HG03354 (cell line): ENCODE measurements at regions not wholly inside any gene's neighbourhood (a gene's known extent, or its start where the extent isn't known, plus 50 kb on each side); places are given as distances from the start of the nearest gene placed in this dataset.

Experiments
- ATAC-seq: cut with Tn5 transposase; IDR thresholded peaks from one replicate; pipeline ENCODE4 v1.9.1; 2021; ENCODE audit warnings: mild to moderate bottlenecking; ENCODE audit not compliant: unreplicated experiment, poor library complexity, severe bottlenecking

DNA sequence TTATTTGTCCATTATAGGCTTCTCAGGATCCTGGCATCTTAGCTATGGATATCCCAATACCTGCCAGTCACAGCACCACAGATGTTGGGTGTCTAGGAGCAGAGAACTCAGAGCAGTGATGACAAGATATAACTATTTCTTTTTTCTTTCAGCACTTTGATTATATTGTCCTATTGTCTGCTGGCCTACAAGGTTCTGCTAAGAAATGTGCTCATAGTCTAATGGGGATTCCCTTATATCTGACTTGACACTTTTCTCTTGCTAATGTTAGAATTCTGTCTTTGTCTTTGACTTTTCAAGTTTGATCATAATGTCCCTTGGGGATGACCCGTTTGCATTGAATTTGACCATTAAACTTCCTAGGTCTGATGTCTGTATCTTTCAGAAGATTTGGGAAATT lies 270.4 kb downstream of the OGFRL1 start:
- no peak for ATAC-seq

DNA sequence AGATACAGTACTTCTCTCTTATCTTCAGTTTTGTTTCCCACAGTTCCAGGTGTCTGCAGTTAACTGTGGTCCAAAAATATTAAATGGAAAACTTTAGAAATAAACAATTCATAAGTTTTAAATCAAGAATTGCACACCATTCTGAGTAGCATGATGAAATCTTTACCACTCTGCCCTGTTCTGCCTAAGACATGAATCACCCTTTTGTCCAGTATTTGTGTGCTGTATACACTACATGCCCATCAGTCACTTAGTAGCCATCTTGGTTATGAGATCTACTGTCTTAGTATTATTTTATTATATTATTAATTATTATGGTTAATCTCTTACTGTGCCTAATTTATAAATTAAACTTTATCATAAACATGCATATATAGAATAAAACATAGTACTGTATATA lies 279.0 kb downstream of the OGFRL1 start:
- no peak for ATAC-seq

DNA sequence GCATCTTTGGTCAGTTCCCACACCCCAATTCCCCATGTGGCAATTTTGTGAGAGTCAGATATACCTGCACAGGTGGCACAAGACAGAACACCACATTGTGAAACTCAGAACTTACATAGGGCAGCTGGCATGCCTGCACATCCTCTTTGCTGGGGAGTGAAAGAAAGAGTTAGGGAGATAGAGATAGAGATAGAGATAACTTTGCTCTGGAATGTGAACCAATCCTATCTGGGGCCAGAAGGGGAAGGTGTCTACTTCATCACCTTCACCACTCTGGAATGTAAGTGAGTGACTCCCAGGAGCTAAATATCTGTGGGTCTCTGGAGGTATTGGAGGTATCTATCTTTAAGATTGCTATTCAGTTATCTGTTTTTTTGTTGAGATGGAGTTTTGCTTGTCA lies 289.2 kb downstream of the OGFRL1 start:
- no peak for ATAC-seq

DNA sequence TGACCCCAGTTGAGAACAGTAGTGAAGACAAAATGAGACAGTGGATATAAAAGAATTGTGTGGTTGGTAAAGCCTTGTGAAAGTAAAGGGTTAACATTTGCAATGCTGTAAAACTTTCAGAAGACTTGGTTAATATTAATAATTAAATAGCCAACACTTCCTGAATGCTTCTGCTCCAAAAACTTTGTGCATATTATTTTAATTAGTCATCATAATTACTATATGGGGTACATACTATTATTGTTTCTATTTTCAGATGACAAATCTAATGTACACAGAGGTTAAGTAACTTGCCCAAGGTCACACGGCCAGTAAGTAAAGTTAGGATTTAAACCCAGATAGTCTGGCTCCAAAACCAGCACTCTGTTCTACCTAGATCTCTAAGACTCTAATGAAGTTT lies 291.3 kb downstream of the OGFRL1 start:
- no peak for ATAC-seq

DNA sequence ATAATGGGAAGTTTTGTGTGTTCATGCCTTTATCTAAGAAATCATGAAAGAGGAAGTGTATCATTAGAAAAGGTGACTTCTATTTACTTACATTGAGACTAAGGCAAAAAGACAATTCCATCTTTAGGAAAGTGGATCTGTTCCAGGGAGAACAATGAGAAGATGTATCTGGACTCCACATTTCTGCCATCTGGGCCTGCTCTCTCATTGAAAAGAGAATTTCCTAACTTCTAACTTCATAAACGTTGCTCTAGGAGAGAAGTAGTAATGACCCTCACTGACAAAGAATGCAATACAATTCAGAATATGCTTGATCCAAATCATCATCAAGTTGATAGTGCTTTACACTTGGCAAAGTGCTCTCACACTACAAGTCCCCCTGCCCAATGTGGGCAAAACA lies 294.2 kb downstream of the OGFRL1 start:
- no peak for ATAC-seq

DNA sequence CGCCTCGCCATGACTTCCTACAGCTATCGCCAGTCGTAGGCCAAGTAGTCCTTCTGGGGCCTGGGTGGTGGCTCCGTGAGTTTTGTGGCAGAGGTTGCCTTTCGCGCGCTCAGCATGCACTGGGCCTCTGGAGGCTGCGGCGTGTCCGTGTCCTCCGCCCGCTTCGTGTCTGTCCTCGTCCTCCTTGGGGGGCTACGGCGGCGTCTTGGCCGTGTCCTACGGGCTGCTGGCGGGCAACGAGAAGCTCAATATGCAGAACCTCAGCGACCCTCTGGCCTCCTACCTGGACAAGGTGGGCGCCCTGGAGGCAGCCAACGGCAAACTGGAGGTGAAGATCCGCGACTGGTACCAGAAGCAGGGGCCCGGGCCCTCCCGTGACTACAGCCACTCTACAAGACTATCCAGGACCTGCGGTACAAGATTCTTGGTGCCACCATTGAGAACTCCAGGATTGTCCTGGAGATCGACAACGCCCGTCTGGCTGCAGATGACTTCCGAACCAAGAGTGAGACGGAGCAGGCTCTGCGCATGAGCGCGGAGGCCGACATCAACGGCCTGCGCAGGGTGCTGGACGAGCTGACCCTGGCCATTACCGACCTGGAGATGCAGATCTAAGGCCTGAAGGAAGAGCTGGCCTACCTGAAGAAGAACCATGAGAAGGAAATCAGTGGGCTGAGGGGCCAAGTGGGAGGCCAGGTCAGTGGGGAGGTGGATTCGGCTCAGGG lies 296.3 kb downstream of the OGFRL1 start:
- no peak for ATAC-seq

DNA sequence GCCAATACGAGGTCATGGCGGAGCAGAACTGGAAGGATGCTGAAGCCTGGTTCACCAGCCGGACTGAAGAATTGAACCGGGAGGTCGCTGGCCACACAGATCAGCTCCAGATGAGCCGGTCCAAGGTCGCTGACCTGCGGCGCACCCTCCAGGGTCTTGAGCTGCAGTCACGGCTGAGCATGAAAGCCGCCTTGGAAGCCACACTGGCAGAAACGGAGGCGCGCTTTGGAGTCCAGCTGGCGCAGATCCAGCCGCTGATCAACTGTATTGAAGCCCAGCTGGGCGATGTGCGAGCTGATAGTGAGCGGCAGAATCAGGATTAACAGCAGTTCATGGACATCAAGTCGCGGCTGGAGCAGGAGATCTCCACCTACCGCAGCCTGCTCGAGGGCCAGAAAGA lies 296.9 kb downstream of the OGFRL1 start:
- ATAC-seq: no peak

DNA sequence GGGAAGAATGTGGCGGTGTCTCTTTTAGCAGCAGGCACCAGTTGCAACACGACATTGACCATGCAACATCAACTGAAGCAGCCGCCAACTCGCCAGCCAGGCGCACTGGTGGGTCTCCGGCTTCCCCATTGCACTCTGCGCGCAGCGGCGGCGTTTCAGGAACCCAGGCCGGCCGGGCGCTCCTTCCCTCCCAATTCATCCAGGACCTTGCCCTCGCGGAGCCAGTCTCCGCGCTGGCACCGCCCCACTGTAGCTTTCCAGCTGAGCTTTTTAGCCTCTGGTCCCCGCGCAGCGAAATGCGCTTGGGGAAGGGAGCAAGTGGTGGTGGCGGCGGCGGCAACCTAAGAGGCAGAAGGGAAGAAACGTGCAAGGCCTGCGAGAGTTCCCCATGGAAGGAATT lies 297.9 kb upstream of the RIMS1 start:
- ATAC-seq: no peak

DNA sequence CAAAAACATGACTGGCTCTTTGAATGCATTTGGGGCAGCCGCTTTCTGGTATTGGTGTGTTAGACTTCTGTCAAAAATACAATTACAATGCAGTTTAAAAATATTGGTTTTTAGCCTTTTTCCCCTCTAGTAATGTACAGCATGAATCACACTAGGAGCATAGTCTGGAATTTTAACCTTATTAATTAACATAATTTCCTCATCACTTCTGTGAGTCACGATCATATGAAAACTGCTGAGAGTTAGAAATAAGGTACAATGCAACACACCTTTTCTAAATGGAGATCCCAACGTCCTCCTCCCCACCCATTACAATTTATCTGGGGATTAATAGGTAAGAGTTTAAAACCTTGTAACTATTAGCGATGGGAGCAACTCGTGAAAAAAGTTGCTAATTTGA lies 297.1 kb upstream of the RIMS1 start:
- no peak for ATAC-seq

DNA sequence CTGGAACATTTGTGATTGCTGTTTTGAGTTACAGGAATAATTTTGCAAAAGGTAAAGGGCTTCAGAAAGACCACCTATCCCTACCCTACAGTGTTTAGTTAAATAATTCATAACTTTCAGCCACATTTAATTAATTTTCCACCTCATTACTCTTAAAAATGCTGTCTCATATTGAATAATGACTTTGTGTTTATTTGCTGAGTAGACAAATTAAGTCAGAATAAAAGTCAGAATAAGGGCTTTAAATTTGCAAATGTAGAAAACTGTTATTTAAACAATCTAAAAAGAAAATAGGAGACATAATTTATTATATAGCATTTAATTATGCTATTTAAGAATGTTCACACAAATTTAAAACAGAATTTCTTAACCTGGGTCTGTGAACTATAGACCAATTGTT lies 293.7 kb upstream of the RIMS1 start:
- ATAC-seq: no peak

DNA sequence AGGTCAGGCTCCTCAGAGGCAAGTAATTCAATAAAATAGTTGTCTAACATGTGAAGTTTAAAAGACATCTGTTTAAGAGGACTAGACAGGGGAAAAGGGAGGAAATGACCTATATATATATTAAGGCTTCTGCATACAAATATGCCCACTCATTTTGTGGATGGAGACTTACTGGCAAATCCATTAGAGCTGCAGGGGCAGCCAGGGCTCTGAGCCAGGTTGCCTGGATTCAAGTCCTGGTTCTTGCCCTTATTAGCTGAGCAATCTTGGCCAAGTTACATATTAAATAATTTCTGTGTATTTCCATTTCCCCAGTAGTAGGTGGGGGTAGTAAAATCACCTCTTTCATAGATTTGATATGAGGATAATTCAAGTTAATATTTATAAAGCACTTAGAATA lies 287.0 kb upstream of the RIMS1 start:
- ATAC-seq: no peak

DNA sequence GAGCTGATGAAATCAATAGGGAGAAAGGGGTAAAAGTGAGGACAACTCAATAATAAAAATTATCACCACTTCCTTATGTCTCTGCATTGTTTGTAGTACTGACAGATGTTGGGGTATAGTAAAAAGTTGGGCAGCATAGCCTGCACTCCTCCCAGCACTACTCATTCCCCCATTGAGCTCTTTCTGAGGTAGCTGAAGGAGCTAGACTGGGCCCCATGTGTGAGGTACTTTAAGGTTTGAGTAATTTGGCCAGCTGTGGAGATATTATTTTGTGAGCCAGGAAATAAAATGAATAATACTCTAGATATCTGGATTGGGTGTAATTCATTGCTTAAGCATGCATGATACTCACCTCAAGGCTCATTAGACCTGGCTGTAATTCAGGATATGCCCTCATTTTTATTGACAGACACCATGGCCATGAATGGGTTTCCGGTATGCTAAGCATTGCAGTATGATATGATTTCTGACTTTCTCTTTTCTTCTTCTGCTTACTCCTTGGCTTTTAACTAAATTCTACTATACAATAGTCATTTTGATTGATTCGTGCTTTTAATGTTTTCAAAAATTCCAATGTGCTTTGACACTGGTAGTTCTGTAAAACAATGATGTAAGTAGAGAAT lies 283.9 kb upstream of the RIMS1 start:
- no peak for ATAC-seq

DNA sequence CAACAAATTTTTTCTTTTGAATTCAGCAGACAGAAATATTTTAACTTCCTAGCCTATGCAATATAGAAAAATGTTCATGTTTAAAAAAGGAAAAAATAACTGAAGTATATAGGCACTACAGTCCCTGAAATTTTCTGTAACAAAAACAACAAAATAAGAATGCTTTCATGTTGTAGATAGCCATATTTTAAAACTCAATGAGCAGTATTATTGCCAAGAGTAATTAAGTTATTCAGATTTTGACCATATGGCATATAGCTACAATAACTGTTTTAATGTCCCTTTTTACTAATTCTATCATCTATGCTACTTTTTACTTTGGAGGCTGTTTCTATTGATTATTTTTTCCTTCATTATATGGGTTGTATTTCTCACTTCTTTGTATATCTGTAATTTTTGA lies 283.3 kb upstream of the RIMS1 start:
- ATAC-seq: no peak

DNA sequence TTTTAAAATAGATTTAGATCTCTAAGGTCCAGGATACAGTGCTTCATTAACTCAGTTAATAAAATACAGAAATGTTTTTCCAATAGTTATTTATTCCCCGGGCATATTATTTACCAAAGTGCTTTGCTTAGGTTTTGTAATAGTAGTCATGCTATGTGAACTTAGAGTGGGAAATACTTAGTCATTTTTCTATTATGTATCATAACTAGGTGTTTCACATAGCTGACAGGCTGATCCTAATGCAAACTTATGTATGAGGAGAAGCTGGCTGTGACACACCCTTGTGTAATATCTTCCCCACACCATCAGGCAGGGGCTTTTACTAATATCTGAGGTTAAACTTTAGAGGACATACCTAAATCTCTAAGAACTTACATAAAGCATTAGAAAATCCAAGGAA lies 277.7 kb upstream of the RIMS1 start:
- ATAC-seq: no peak

DNA sequence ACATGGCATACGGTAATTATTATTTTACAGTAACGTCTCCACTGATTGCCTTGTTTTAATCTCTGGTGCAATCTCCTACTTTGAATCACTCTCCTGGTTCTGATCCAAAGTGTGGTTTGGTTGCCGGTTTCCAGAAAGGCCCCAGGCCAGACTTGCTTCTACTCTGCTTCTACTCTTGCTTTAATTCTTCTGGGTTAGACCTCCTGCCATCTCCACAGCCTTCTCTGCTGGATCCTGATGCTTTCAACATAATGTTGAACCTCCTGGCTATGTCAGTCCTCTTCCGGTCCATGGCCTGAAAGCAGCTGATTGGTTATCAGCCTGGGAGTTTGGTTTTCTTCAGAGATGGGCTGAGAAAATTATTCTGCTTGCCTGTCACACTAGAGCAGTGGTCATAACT lies 266.5 kb upstream of the RIMS1 start:
- ATAC-seq: no peak

DNA sequence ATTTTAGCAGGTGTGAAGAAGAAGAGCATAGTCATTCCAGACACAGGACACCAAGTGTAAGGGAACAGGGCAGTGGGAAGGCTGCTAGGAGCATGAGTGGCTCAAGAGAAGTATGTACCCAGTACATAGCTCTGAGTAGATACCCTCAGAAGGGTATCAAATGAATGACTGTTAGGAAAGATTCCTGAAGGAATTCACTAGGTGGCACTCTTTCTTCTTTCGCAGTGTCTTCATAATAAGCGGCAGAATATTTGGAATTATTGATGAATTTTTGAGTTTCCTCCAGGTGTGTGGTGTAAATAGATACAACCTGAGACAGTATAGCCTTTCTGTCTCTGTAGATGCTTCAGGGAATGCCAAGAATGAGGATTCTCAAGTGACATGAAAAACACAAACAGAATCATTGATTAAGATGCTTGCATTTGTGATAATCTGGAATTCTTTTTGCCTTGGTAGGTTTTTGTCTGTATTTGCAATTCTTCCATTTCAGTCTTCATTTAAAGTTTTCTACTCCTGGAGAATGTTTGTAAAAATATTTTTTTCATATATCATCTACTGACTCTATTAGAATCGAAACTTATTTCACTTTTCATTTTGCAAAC lies 264.3 kb upstream of the RIMS1 start:
- ATAC-seq: no peak

DNA sequence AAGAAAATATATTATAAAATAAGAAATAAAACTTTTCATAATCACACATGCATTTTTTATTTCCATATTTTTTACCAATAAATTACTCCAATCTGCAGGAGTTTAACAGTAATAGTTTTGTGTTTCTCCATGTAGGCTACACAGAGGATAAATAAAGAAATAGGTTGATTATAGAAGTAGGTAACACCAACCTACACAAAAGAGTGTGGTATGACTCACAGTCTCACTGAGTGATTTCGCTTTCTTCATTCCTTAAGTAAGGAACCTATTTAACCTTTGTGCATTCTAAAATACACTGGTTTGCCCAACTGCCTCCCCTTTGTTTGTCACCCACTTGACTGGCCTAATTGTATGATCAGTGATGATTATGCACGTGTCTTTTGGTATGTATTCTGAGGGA lies 244.2 kb upstream of the RIMS1 start:
- no peak for ATAC-seq

DNA sequence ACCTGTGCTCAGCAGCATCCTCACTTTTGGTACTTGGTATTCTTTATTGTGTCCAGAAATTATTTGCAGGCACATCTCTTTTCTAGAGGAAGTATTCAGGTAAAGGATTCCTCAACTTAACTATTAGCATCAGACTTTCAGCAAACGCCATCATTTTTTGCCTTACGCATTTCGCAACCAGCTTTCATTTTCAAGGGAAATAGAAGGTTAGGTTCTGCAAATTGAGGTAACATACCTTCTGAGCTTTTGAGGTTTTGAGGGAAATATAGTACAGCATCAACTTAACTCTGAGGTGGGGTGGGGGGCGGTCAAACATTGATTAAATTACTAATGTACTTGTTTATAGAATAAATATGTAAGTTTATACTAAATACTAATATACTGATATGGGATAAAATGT lies 243.6 kb upstream of the RIMS1 start:
- ATAC-seq: no peak

DNA sequence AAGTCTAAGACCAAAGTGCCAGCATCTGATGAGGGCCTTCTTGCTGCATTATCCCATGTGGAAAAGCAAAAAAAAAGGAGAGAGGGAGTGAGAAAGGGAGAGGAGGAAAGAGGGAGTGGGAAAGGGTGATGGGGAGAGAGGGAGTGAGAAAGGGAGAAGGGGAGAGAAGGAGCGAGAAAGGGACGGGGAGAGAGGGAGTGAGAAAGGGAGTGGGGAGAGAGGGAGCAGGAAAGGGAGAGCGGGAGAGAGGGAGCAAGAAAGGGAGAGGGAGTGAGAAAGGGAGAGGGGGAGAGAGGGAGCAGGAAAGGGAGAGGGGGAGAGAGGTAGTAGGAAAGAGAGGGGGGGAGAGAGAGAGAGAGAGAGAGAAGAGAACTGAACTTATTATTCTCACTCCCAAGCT lies 241.1 kb upstream of the RIMS1 start:
- ATAC-seq: no peak

DNA sequence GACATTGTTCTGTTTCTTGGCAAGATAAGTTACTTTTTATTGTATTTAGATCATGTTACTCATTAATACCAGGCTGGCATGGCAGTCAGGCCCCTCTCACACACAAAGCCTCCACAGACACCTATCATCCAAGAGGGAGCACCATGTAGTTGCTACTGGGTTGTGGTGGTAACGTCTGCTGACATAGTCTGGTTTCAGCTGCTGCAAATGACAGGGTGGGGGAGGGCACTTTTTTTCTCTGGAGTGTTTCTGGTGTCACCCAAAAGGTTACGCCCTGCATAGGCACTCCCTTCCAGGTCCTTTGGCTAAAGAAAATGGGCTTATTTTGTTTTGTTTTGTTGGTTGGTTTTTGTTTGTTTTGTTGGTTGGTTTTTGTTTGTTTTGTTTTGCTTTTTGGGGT lies 236.4 kb upstream of the RIMS1 start:
- ATAC-seq: no peak

DNA sequence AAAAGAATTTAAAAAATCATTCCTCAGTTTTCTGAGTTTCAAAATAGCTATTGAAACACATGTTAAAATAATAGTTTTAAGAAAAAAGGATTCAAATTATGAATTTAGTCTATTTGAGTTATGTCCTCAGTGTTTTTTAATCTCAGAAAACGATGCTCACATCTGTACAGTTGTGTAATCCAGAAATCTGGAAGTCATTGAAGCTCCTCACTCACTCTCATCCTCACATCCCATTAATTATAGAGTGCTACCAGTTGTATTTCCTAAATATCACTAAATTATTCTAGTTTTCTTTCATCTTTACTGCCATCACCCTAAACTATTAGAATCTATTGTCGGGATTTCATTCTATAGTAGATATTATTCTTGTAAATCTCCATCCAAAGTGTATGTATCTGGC lies 234.7 kb upstream of the RIMS1 start:
- no peak for ATAC-seq

DNA sequence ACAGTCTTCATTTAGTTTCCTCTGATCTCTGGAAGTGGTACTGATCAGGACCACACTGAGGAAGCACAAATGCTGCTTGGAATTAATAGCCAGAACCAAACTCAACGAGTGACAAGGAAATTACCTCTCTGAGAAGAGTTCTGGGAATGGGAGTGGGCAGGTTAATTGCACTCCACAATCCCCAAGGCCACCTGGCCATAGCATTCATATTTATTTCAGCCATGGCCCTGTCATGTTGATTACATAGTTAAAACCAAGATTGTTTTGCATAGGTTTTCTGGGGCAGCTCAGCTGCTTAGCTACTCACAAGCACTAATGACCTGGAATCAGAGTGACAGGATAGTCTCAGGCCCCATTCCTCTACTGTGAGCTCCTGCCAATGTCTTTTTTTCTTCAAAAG lies 230.2 kb upstream of the RIMS1 start:
- no peak for ATAC-seq
